NCI-H345 (cell line): ENCODE measurements at regions not wholly inside any gene's neighbourhood (a gene's known extent, or its start where the extent isn't known, plus 50 kb on each side); places are given as distances from the start of the nearest gene placed in this dataset.
"Not testable (repeated sequence)": the region's sequence is repeated elsewhere in the genome, so short reads cannot be mapped to it uniquely, and the experiment has no call there.

ENCODE experiments used
- DNase-seq: peaks from one replicate; lab custom pipeline; 2025; lab: John Stamatoyannopoulos, UW

- no peak for DNase-seq
Observed at GRCh38 chr6:74579794-74580193, 626.1 kb downstream of the COL12A1 start.

GRCh38 chr6:74579047-74579446 lies 626.8 kb downstream of the COL12A1 start:
- no peak for DNase-seq

GRCh38 chr6:74578339-74578738 lies 627.5 kb downstream of the COL12A1 start:
- DNase-seq: no peak

GRCh38 chr6:74577619-74578018 lies 628.2 kb downstream of the COL12A1 start:
- no peak for DNase-seq

GRCh38 chr6:74574794-74575193 lies 631.1 kb downstream of the COL12A1 start:
- no peak for DNase-seq

- no peak for DNase-seq
Observed at GRCh38 chr6:74573613-74574012, 632.2 kb downstream of the COL12A1 start.

GRCh38 chr6:74570044-74570443 lies 635.8 kb downstream of the COL12A1 start:
- no peak for DNase-seq

GRCh38 chr6:74568861-74569260 lies 637.0 kb downstream of the COL12A1 start:
- no peak for DNase-seq

- not testable (repeated sequence) for DNase-seq
Observed at GRCh38 chr6:74567923-74568290, 637.9 kb downstream of the COL12A1 start.

- no peak for DNase-seq
Observed at GRCh38 chr6:74567281-74567922, 638.5 kb downstream of the COL12A1 start.

- DNase-seq: no peak
Observed at GRCh38 chr6:74557236-74557635, 648.6 kb downstream of the COL12A1 start.

- no peak for DNase-seq
Observed at GRCh38 chr6:74554041-74554440, 651.8 kb downstream of the COL12A1 start.

- no peak for DNase-seq
Observed at GRCh38 chr6:74551896-74552295, 654.0 kb downstream of the COL12A1 start.

- no peak for DNase-seq
Observed at GRCh38 chr6:74550821-74551220, 655.0 kb downstream of the COL12A1 start.

- no peak for DNase-seq
Observed at GRCh38 chr6:74549746-74550145, 656.1 kb downstream of the COL12A1 start.

- no peak for DNase-seq
Observed at GRCh38 chr6:74534465-74535211, 671.2 kb downstream of the COL12A1 start.

- DNase-seq: no peak
Observed at GRCh38 chr6:74519163-74519562, 686.7 kb downstream of the COL12A1 start.

- DNase-seq: no peak
Observed at GRCh38 chr6:74518035-74518434, 687.8 kb downstream of the COL12A1 start.

GRCh38 chr6:74510878-74511277 lies 695.0 kb downstream of the COL12A1 start:
- no peak for DNase-seq

- DNase-seq: no peak
Observed at GRCh38 chr6:74507649-74508048, 698.2 kb downstream of the COL12A1 start.

- no peak for DNase-seq
Observed at GRCh38 chr6:74505391-74505790, 700.5 kb downstream of the COL12A1 start.

GRCh38 chr6:74504941-74505340 lies 700.9 kb downstream of the COL12A1 start:
- DNase-seq: no peak

- no peak for DNase-seq
Observed at GRCh38 chr6:74492587-74492986, 713.3 kb downstream of the COL12A1 start.

GRCh38 chr6:74491844-74492374 lies 713.9 kb downstream of the COL12A1 start:
- DNase-seq: no peak
